T-helper 2 cell treated with Interferon-gamma antibody and Interleukin-4, amounts not matched to agents 5 μg/mL and 100 μg/mL, for 36 hours (primary cell): ENCODE measurements at regions not wholly inside any gene's neighbourhood (a gene's known extent, or its start where the extent isn't known, plus 50 kb on each side); places are given as distances from the start of the nearest gene placed in this dataset.
"Not testable (repeated sequence)": the region's sequence is repeated elsewhere in the genome, so short reads cannot be mapped to it uniquely, and the experiment has no call there.

Experiments used
- DNase-seq: peaks from one replicate; pipeline ENCODE4 v3.0.0; 2021; ENCODE audit warnings: low spot score
- H3K27ac Mint-ChIP-seq: one replicate; pipeline ENCODE4 v1.8.0; 2021; ENCODE audit warnings: mild to moderate bottlenecking, mixed read lengths
- H3K27me3 Mint-ChIP-seq: one replicate; pipeline ENCODE4 v1.8.0; 2021; ENCODE audit warnings: low read depth, mixed read lengths
- H3K36me3 Mint-ChIP-seq: one replicate; pipeline ENCODE4 v1.8.0; 2021; ENCODE audit warnings: low read depth, mixed read lengths
- H3K4me1 Mint-ChIP-seq: one replicate; pipeline ENCODE4 v1.8.0; 2021; ENCODE audit warnings: low read depth, mixed read lengths
- H3K4me3 Mint-ChIP-seq: one replicate; pipeline ENCODE4 v1.8.0; 2022; ENCODE audit warnings: mild to moderate bottlenecking, moderate library complexity, mixed read lengths
- H3K9me3 Mint-ChIP-seq: one replicate; pipeline ENCODE4 v1.8.0; 2021; ENCODE audit warnings: mixed read lengths

DNA sequence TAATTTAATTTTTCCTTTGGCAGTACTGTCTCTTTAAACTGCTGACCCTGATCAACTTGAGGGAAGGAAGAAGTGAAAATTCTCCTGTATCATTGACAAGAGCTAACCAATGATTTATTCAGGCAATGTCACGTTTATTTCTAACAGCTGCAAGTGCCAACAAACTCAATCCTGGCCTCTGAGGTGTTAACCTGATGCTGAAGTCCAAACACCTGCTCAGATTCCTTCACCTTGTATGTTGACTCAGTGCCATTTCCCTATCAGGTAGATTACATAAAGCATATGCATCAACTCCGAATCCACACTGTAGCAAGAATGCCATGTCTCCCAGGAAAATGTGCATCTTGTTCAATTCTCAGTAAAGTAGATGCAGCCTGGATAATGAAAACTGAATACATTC lies 820.0 kb downstream of the XPNPEP1 start:
- Mint-ChIP-seq H3K27me3 (no peaks in the 10 kb centered on the region), H3K36me3 (no peaks in the 10 kb centered on the region), H3K27ac (no peak overlapping the region)

DNA sequence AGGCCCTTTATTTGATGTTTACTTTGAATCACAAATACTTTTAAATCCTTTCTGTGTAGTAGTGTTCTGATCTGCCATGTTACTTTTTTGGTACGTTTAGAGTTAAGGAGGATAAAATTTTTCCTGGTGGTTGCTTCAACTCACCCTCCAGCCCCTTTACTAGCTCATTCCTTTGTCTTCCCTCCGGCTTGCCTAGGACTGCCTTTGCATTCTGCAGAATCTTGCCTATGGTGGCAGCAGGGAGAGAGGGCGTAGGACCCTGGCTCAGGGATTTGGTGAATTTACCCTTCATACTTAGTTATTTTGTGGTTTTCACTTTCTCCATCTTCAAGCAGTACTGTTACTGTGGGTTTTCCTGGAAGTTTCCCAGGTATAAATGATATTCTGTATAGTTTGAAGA lies 833.5 kb downstream of the XPNPEP1 start:
- DNase-seq, result no peak
- H3K4me1 Mint-ChIP-seq, result no peaks in the 10 kb centered on the region
- peaks cover 11% of the 10 kb centered on the region for H3K9me3 Mint-ChIP-seq
- no peak overlapping the region for H3K27ac Mint-ChIP-seq
- no peaks in the 10 kb centered on the region for H3K27me3 Mint-ChIP-seq
- H3K4me3 Mint-ChIP-seq, result no peak overlapping the region
- H3K36me3 Mint-ChIP-seq, result no peaks in the 10 kb centered on the region

More for the DNA sequence above, 820.0 kb downstream of the XPNPEP1 start:
- Mint-ChIP-seq H3K4me3 (no peak overlapping the region), H3K9me3 (peaks cover 6% of the 10 kb centered on the region), H3K4me1 (no peaks in the 10 kb centered on the region)
- no peak for DNase-seq

DNA sequence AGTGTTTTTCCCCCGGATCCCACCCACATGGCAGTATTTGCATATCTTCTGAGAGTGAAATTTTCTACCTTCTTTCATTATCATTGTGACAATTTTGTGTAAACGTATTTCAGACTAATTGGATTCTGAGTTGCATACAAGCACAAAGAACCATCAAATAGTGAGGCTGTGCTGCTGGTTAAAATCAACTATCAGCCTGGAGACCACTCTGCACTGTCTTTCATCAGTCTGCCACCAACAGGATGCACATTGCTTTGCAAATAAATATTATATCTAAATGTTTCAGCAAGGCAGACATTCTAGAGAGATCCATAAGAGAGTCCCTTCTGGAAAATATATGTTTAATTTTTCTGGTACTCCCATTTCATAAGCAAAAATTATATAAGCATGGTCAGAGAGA lies 851.8 kb downstream of the XPNPEP1 start:
- no peaks in the 10 kb centered on the region for H3K4me1 Mint-ChIP-seq
- no peak overlapping the region for H3K4me3 Mint-ChIP-seq
- H3K27ac Mint-ChIP-seq, result no peak overlapping the region
- peaks cover 24% of the 10 kb centered on the region for H3K9me3 Mint-ChIP-seq
- no peaks in the 10 kb centered on the region for H3K27me3 Mint-ChIP-seq
- no peak for DNase-seq
- no peaks in the 10 kb centered on the region for H3K36me3 Mint-ChIP-seq

DNA sequence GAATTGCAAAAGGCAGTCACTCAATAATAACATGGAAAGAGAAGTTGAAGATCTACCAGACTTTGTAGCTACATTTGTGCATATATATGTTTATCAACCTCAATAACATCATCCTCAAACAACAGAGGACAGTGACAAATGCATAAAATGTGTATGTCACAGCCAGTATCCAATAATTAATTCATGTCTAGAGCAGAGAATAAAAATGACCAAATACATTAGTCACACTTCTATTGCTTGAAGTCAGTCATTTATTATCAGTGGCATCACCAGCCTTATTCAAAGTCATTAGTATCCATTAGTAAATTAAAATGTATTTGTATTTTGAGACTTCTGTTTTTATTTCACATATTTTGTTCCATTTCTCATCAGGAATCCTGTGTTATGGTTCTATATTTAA lies 852.8 kb downstream of the XPNPEP1 start:
- Mint-ChIP-seq H3K4me3 (no peak overlapping the region), H3K27ac (no peak overlapping the region), H3K27me3 (no peaks in the 10 kb centered on the region), H3K4me1 (no peaks in the 10 kb centered on the region), H3K9me3 (peaks cover 27% of the 10 kb centered on the region), H3K36me3 (no peaks in the 10 kb centered on the region)
- DNase-seq, result no peak

DNA sequence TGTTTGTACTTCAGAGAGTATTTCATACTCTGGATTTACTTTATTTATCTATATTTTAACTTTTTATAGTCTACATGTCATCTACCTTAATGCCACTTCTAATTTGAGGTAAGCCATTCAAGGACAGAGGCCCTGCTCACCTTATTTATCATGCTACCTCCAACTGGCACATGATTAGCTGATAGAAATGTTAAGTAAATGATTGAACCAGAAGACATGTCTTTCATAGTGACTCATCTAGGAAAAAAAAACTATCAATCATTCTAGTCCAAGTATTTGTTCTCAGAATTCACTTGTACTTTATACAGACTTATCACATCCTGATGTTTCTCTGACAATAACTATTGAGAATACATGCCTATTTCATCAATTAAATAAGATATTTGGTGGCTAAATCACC lies 856.3 kb downstream of the XPNPEP1 start:
- H3K36me3 Mint-ChIP-seq, result no peaks in the 10 kb centered on the region
- H3K4me1 Mint-ChIP-seq, result no peaks in the 10 kb centered on the region
- H3K27me3 Mint-ChIP-seq, result no peaks in the 10 kb centered on the region
- H3K4me3 Mint-ChIP-seq, result no peak overlapping the region
- no peak overlapping the region for H3K27ac Mint-ChIP-seq
- DNase-seq, result no peak
- H3K9me3 Mint-ChIP-seq, result peaks cover 32% of the 10 kb centered on the region

DNA sequence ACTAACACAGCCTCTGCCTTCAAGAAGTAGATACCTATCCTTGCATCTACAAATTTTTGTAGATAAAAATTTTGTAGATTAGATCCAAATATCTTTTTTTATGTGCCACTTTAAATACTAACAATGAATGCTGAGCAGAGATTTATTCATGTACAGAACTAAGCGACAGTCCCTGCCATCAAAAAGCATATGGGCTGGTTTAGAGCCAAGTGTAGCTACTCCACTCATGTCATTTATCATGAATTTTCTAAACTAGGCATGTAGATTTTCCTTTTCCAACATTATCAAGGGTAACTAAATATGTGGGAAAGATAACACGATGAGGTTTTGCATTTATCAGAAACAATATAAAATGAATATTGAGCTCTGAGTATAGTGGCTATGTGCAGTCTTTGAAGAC lies 857.5 kb downstream of the XPNPEP1 start:
- peaks cover 27% of the 10 kb centered on the region for H3K9me3 Mint-ChIP-seq
- no peak overlapping the region for H3K4me3 Mint-ChIP-seq
- no peaks in the 10 kb centered on the region for H3K27me3 Mint-ChIP-seq
- DNase-seq, result no peak
- no peak overlapping the region for H3K27ac Mint-ChIP-seq
- no peaks in the 10 kb centered on the region for H3K36me3 Mint-ChIP-seq
- H3K4me1 Mint-ChIP-seq, result no peaks in the 10 kb centered on the region

DNA sequence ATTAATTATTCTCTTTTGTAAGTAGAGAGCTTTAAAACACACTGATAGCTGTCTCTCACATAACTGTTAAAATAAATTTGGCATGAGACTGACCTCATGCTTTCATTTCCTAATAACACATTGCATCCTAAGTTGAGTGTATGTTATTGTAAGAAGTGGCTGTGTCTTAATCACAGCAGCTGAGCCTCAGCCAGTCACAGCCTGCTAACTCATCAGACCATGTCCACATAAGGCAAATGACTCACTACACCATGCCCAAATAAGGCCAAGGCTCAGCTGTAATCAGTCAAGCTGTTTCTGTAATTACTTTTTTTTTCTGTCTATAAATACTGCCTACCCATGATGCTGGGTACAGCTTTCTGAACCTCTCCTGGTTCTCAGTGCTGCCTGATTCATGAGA lies 860.9 kb downstream of the XPNPEP1 start:
- Mint-ChIP-seq H3K4me1 (no peaks in the 10 kb centered on the region), H3K27me3 (no peaks in the 10 kb centered on the region), H3K27ac (no peak overlapping the region), H3K4me3 (no peak overlapping the region), H3K9me3 (peaks cover 13% of the 10 kb centered on the region), H3K36me3 (no peaks in the 10 kb centered on the region)
- no peak for DNase-seq

DNA sequence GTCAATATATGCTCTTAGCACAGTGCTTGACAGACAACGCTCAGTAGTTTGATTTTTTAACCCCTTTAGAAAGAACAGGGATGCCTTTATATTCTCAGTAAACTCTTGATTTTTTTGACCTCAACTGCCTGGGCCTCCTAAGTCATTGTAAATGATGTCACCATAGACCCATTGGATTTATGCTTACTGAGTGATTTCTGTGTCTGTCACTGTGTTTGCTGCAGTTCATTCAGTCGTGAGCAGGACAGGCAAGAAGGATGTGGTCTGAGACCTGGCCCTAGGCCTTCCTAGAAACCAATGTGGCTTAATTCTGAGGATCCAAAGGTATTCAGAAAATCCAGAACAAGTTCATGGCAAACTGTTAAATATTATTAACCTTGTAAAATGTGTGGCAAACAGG lies 868.1 kb downstream of the XPNPEP1 start:
- H3K9me3 Mint-ChIP-seq, result peaks cover 10% of the 10 kb centered on the region
- no peak overlapping the region for H3K4me3 Mint-ChIP-seq
- DNase-seq, result no peak
- no peaks in the 10 kb centered on the region for H3K27me3 Mint-ChIP-seq
- H3K36me3 Mint-ChIP-seq, result no peaks in the 10 kb centered on the region
- no peaks in the 10 kb centered on the region for H3K4me1 Mint-ChIP-seq
- H3K27ac Mint-ChIP-seq, result no peak overlapping the region

DNA sequence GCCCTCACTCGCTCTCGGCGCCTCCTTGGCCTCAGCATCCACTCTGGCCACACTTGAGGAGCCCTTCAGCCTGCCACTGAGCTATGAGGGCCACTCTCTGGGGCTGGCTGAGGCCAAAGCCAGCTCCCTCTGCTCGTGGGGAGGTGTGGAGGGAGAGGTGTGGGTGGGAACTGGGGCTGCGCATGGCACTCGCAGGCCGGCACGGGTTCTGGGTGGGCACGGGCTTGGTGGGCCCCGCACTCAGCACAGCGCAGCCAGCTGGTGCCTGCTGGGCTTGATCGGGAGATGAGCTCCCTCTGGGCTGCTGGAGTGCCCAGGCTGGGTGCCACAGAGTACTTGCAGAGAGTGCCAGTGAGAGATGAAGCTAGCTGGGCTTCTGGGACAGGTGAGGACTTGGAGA lies 875.5 kb downstream of the XPNPEP1 start:
- Mint-ChIP-seq H3K27ac (no peak overlapping the region), H3K4me3 (no peak overlapping the region), H3K4me1 (no peaks in the 10 kb centered on the region), H3K27me3 (no peaks in the 10 kb centered on the region), H3K36me3 (no peaks in the 10 kb centered on the region), H3K9me3 (peaks cover 26% of the 10 kb centered on the region)
- no peak for DNase-seq

DNA sequence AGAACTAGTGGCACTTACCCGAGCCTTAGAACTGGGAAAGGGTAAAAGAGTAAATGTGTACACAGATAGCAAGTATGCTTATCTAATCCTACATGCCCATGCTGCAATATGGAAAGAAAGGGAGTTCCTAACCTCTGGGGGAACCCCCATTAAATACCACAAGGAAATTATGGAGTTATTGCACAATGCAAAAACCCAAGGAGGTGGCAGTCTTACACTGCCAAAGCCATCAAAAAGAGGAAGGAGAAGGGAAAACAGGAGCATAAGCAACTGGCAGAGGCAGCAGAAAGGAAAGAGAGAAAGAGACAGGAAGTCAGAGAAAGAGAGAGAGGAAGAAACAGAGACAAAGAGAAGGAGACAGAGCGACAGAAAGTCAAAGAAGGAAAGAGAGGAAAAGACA lies 876.9 kb downstream of the XPNPEP1 start:
- not testable (repeated sequence) for H3K27ac Mint-ChIP-seq, H3K4me3 Mint-ChIP-seq, DNase-seq, H3K27me3 Mint-ChIP-seq, H3K36me3 Mint-ChIP-seq, H3K4me1 Mint-ChIP-seq
- peaks cover 29% of the 10 kb centered on the region for H3K9me3 Mint-ChIP-seq

DNA sequence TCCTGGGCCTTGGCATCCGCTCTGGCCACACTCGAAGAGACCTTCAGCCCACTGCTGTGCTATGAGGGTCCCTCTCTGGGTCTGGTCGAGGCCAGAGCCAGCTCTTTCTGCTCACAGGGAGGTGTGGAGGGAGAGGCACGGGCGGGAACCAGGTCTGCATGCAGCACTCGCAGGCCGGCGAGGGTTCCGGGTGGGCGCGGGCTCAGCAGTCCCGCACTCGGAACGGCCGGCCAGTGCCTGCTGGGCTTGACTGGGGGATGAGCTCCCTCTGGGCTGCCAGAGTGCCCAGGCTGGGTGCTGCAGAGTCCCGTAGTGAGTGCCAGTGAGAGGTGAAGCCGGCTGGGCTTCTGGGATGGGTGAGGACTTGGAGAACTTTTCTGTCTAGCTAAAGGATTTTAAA lies 882.7 kb downstream of the XPNPEP1 start:
- Mint-ChIP-seq H3K36me3 (no peaks in the 10 kb centered on the region), H3K4me1 (no peaks in the 10 kb centered on the region), H3K27ac (no peak overlapping the region), H3K9me3 (peaks cover 13% of the 10 kb centered on the region), H3K4me3 (no peak overlapping the region), H3K27me3 (no peaks in the 10 kb centered on the region)
- no peak for DNase-seq

DNA sequence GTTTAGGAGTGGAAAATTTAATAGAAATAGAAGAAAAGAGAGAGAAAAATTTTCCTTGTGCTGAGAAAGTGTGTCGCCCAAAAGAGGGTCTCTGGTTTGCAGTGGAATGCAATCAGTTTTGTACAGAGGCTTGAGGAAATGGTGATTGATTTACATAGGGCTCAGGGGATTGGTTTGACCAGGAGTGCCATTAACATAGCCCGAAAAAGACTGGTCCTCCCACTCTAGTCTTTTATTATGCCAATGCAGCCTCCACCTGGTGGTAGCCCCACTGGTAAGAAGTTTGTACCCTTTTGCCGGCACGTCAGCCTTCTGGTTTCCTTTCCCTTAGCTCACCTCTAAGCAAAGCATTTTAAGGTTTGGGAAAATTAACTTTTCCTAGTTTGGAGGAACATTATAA lies 885.3 kb downstream of the XPNPEP1 start:
- Mint-ChIP-seq H3K9me3 (peaks cover 13% of the 10 kb centered on the region), H3K36me3 (no peaks in the 10 kb centered on the region), H3K27me3 (no peaks in the 10 kb centered on the region), H3K27ac (no peak overlapping the region), H3K4me3 (no peak overlapping the region), H3K4me1 (no peaks in the 10 kb centered on the region)
- DNase-seq, result no peak

DNA sequence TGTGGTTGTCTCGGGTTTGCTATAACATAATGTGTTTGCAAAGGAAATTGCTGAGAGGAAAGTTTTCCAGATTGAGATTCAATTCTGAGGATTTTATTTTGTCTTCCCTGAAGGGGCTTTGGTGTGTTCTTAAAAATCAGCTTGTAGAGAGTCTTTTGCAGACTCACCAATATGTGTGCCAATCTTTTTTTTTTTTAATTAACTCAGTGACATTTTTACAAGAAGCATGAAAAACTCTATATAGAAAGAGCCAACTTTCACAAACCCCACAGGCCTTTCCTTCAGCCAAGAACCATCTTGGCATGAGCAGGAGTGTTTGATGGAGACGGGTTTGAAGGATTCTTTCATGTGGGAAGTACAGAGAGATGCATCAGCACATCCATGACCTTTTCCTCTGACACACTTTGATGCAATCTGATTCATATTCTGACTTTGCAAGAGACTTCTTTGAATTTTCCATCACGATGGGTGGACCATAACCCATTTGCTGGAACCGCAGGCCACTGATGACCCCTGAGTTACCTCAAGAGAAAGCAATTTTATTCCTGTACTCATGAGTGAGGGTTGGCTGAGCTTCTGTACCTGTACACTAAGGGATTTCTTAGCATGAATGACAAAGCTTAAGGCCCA lies 892.6 kb downstream of the XPNPEP1 start:
- no peaks in the 10 kb centered on the region for H3K27me3 Mint-ChIP-seq
- H3K4me3 Mint-ChIP-seq, result no peak overlapping the region
- H3K36me3 Mint-ChIP-seq, result no peaks in the 10 kb centered on the region
- no peak for DNase-seq
- no peaks in the 10 kb centered on the region for H3K4me1 Mint-ChIP-seq
- no peaks in the 10 kb centered on the region for H3K9me3 Mint-ChIP-seq
- no peak overlapping the region for H3K27ac Mint-ChIP-seq

DNA sequence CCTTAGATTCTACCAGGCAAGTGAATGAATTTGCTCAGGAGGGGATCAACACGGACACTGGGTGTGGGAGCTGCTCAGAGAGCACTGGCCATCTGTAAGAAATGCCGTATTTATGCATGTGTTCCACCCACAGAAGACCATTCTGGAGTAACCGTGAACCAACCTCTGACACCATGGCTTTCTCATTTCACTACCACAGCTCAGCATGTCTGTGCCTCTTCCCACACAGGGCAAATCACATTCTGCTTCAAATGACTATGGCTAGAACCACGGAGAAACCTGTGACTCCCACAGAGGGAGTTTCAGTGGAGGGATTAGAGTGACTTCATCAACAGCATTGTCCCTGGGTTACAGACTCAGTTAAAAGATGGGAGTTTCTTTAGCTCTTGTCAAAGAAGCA lies 893.4 kb downstream of the XPNPEP1 start:
- no peak for DNase-seq
- Mint-ChIP-seq H3K4me1 (no peaks in the 10 kb centered on the region), H3K4me3 (no peak overlapping the region)

DNA sequence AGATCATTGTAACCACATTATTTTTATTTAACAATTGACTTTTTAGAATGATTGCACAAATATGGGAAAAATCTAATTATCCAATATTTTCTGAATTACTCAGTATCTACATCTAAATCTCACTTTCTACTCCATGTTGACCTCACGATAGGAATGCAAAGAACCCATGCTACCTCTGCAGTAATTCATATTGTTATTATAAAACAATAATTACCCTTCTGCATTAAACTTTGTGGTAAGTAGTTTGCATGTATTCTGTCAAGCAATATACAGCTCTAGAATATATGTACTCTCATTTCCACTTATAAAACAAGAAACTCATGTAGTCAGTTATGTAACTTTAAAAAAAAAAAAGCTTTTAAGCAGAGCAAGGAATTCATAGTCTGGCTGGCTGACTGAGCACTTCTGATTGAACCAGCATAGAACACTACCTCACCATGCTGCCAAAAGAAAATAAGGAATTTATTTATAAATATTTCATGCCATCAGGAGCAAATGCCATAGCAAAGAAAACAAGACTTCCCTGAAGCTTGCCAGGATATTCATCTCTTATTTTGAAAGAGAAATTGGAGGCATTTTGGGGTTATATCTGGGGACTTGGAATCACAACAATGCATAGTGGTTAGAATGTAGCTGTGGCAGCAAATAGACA lies 895.7 kb downstream of the XPNPEP1 start:
- Mint-ChIP-seq H3K27me3 (no peaks in the 10 kb centered on the region), H3K9me3 (no peaks in the 10 kb centered on the region), H3K4me3 (no peak overlapping the region), H3K4me1 (no peaks in the 10 kb centered on the region), H3K36me3 (no peaks in the 10 kb centered on the region), H3K27ac (no peak overlapping the region)
- no peak for DNase-seq

More for the DNA sequence above, 893.4 kb downstream of the XPNPEP1 start:
- Mint-ChIP-seq H3K9me3 (no peaks in the 10 kb centered on the region), H3K36me3 (no peaks in the 10 kb centered on the region), H3K27ac (no peak overlapping the region), H3K27me3 (no peaks in the 10 kb centered on the region)
